Vagina (tissue), 2 donors: ENCODE measurements at regions not wholly inside any gene's neighbourhood (a gene's known extent, or its start where the extent isn't known, plus 50 kb on each side); places are given as distances from the start of the nearest gene placed in this dataset.
A peak's percentile ranks its signal among the peaks of the same experiment; 100 is the strongest.

Experiments used
- DNase-seq, 2 donors: peaks; one replicate each; pipeline ENCODE4 v3.0.0-alpha.2; 2017; ENCODE audit errors: extremely low spot score in 2 of 2
- H3K27ac ChIP-seq: fragments of 200-600 bp; sonication (generic); one replicate; pipeline ENCODE4 v1.5.1; 2019
- H3K27me3 ChIP-seq: fragments of 200-600 bp; sonication (generic); one replicate; pipeline ENCODE4 v1.5.1; 2019
- H3K36me3 ChIP-seq, 2 donors: fragments of 200-600 bp; sonication (generic); one replicate each; pipeline ENCODE4 v1.5.1; 2017 to 2019
- H3K4me1 ChIP-seq: fragments of 200-600 bp; sonication (generic); one replicate; pipeline ENCODE4 v1.5.1; 2019
- H3K4me3 ChIP-seq, 2 donors: fragments of 200-600 bp; sonication (generic); 1 replicate in 1 of 2; 2 replicates in 1 of 2; pipeline ENCODE4 v1.5.1; 2016 to 2019
- H3K9me3 ChIP-seq: fragments of 200-600 bp; sonication (generic); one replicate; pipeline ENCODE4 v1.5.1; 2019
- CTCF ChIP-seq, 3 experiments: fragments of 450-650 bp in 2 of 3; fragments of 200-600 bp in 1 of 3; sonication (generic) in 1 of 3; IDR thresholded peaks; one replicate each; pipeline ENCODE4 v1.5.1; 2017 to 2019; ENCODE audit warnings: antibody characterized with exemption in 3 of 3, mild to moderate bottlenecking in 2 of 3, moderate library complexity in 2 of 3
- POLR2A ChIP-seq, 2 donors: fragments of 450-650 bp; IDR thresholded peaks; one replicate each; pipeline ENCODE4 v1.6.1; 2017; ENCODE audit warnings: antibody characterized with exemption in 2 of 2, mild to moderate bottlenecking in 2 of 2, moderate library complexity in 2 of 2
- POLR2AphosphoS5 ChIP-seq, 2 donors: sonication (generic); formaldehyde crosslinking; IDR thresholded peaks; one replicate each; pipeline ENCODE4 v1.9.0; 2017; ENCODE audit warnings: antibody characterized with exemption in 2 of 2, mild to moderate bottlenecking in 2 of 2, low read depth in 1 of 2; ENCODE audit not compliant: insufficient read depth in 1 of 2
- intact Hi-C: fragments of 100-400 bp; cut with DNase I; formaldehyde crosslinking; loops from one replicate; pipeline ENCODE4 v1.15.1; 2023

- no peaks in the 10 kb centered on the region for H3K27me3 ChIP-seq
- intact Hi-C loops = no loop called here
- TF ChIP-seq POLR2A (IDR thresholded peaks at IDR 0.05) (no peak), POLR2AphosphoS5 (IDR thresholded peaks at IDR 0.05; ENCODE audit: insufficient read depth in 1 of 2, low read depth in 1 of 2) (no peak), CTCF (IDR thresholded peaks at IDR 0.05) (no peak)
These were observed 303.4 kb upstream of the C1orf174 start for GRCh38 chr1:4203501-4203900.

DNA sequence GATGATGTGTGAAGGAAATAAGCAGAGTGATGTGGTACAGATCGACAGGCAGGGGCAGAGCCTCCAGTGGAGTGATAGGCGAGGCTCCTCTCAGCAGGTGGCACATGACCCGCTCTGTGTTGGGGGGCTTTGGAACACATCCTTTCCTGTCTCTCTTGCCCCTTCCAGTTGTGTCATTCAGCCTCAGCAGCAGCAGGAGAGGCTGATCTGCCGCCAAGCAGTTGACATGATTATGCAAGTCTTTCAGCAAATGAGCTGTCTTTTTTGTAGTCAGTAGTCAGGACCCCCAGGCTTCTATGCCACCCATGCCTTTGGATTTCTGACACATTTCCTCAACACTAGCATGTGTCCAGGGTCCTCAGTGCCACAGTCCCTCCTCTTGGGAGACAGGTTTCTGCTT lies 307.1 kb upstream of the C1orf174 start:
- no peaks in the 10 kb centered on the region for H3K27me3 ChIP-seq
- intact Hi-C loops = no loop called here
- H3K27ac ChIP-seq = no peak overlapping the region
- no peak overlapping the region for H3K4me3 ChIP-seq
- H3K36me3 ChIP-seq = no peaks in the 10 kb centered on the region
- DNase-seq = peak in 1 of 2 donors; percentile 52
- TF ChIP-seq CTCF (IDR thresholded peaks at IDR 0.05) (no peak), POLR2AphosphoS5 (IDR thresholded peaks at IDR 0.05; ENCODE audit: insufficient read depth in 1 of 2, low read depth in 1 of 2) (no peak), POLR2A (IDR thresholded peaks at IDR 0.05) (no peak)
- no peaks in the 10 kb centered on the region for H3K9me3 ChIP-seq
- H3K4me1 ChIP-seq = no peaks in the 10 kb centered on the region

More at GRCh38 chr1:4203501-4203900, 303.4 kb upstream of the C1orf174 start:
- Histone ChIP-seq H3K4me1 (no peaks in the 10 kb centered on the region), H3K36me3 (no peaks in the 10 kb centered on the region), H3K27ac (no peak overlapping the region), H3K4me3 (no peak overlapping the region), H3K9me3 (no peaks in the 10 kb centered on the region)
- DNase-seq = peak in 1 of 2 donors; percentile 13

DNA sequence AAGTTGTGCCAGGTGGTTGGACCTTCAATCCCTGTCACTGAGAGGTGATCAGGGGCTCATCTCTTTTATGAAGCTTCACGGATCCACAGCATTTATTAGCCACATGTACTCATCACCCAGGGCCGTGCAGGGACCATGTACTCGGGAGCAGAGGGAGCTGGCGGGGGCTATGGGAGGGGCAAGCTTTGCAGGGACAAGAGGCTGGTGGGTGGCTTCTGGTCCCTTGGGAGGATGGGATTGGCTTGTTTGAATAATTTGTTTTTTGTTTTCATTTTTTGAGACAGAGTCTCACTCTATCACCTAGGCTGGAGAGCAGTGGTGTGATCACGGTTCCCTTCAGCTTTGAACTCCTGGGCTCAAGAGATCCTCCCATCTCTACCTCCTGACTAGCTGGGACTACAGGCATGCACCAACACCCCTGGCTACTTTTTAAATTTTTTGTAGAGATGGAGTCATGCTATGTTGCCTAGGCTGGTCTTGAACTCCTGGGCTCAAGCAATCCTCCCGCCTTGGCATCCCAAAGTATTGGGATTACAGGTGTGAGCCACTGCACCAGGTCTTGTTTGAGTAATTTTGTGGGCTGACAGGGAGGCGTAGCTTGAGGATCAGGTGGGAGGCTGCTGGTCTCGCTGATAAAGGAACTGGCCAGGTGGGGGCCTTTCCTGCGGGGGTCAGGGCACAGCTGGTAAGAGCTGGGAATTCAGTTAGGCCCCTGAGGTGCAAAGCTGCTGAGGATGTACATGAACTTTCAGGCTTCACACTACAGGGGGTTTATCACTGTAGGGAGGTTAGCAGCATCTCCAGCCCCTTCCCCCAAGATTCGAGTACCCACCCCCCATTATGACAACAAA lies 308.0 kb upstream of the C1orf174 start:
- no peaks in the 10 kb centered on the region for H3K36me3 ChIP-seq
- no peak for TF ChIP-seq CTCF (IDR thresholded peaks at IDR 0.05)
- no peak for TF ChIP-seq POLR2AphosphoS5 (IDR thresholded peaks at IDR 0.05; ENCODE audit: insufficient read depth in 1 of 2, low read depth in 1 of 2)
- TF ChIP-seq POLR2A (IDR thresholded peaks at IDR 0.05) = no peak
- no peak overlapping the region for H3K4me3 ChIP-seq
- no peaks in the 10 kb centered on the region for H3K27me3 ChIP-seq
- H3K27ac ChIP-seq = no peak overlapping the region
- peak in 1 of 2 donors; percentile 56 for DNase-seq
- H3K9me3 ChIP-seq = no peaks in the 10 kb centered on the region
- no peaks in the 10 kb centered on the region for H3K4me1 ChIP-seq
- intact Hi-C loops = no loop called here

DNA sequence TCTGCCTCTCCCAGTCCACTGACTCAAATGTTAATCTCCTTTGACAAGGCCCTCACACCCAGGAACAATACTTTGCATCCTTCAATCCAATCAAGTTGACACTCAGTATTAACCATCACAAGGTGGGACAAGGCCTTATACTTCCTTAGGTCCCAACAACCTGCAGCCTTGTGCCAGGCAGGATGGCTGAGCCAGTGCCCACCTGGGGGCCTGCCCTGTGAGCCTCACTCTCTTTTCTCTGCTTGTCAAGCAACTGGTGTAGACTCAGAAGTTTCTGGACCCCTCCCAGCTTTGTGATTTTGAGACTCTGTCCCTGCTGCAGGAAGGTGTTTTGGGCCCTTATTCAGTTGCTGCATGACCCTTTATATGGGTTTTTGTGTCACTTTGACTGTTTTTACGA lies 310.0 kb upstream of the C1orf174 start:
- Histone ChIP-seq H3K27me3 (no peaks in the 10 kb centered on the region), H3K4me3 (no peak overlapping the region), H3K9me3 (no peaks in the 10 kb centered on the region), H3K36me3 (no peaks in the 10 kb centered on the region), H3K4me1 (no peaks in the 10 kb centered on the region), H3K27ac (no peak overlapping the region)
- DNase-seq = peak in 1 of 2 donors; percentile 40
- intact Hi-C loops = no loop called here
- TF ChIP-seq POLR2A (IDR thresholded peaks at IDR 0.05) (no peak), POLR2AphosphoS5 (IDR thresholded peaks at IDR 0.05; ENCODE audit: insufficient read depth in 1 of 2, low read depth in 1 of 2) (no peak), CTCF (IDR thresholded peaks at IDR 0.05) (no peak)

DNA sequence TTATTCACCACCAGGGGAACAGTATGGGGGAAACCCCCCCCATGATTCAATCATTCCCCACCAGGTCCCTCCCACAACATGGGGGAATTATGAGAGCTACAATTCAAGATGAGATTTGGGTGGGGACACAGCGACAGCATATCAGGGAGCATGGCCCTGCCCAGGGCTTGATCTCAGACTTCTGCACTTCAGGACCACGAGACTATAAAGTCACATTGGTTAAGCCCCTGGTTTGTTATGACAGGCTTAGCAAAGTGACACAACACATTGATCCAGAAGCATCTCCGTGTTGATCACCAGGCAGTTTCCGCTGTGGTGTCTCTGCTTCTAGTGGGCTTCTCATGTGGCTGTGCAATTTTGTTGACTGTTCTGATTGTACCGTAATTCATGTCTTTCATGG lies 312.7 kb upstream of the C1orf174 start:
- no peak for TF ChIP-seq POLR2AphosphoS5 (IDR thresholded peaks at IDR 0.05; ENCODE audit: insufficient read depth in 1 of 2, low read depth in 1 of 2)
- TF ChIP-seq POLR2A (IDR thresholded peaks at IDR 0.05) = no peak
- TF ChIP-seq CTCF (IDR thresholded peaks at IDR 0.05) = no peak
- Histone ChIP-seq H3K27ac (no peak overlapping the region), H3K36me3 (no peaks in the 10 kb centered on the region), H3K4me3 (no peak overlapping the region), H3K27me3 (no peaks in the 10 kb centered on the region), H3K4me1 (no peaks in the 10 kb centered on the region), H3K9me3 (no peaks in the 10 kb centered on the region)
- intact Hi-C loops = no loop called here
- DNase-seq = peak in 1 of 2 donors; percentile 34
